Activated naive CD4-positive, alpha-beta T cell treated with anti-CD3 and anti-CD28 coated beads, Interleukin-2, amount 50 U/mL, for 72 hours (primary cell): ENCODE measurements at regions not wholly inside any gene's neighbourhood (a gene's known extent, or its start where the extent isn't known, plus 50 kb on each side); places are given as distances from the start of the nearest gene placed in this dataset.
A peak's percentile ranks its signal among the peaks of the same experiment; 100 is the strongest.
"Not testable (repeated sequence)": the region's sequence is repeated elsewhere in the genome, so short reads cannot be mapped to it uniquely, and the experiment has no call there.

Source experiments
- ATAC-seq, 2 donors: fragments of 150-1000 bp; cut with Tn5 transposase; 2 replicates each; pipeline ENCODE4 v1.10.0; 2021; ENCODE audit warnings: mild to moderate bottlenecking in 2 of 2, moderate library complexity in 2 of 2
- DNase-seq, 2 donors: peaks; one replicate each; pipeline ENCODE4 v3.0.0; 2021 to 2022; ENCODE audit warnings: low spot score in 2 of 2
- H3K27ac Mint-ChIP-seq, 2 donors: one replicate each; pipeline ENCODE4 v1.8.0; 2022; ENCODE audit warnings: mild to moderate bottlenecking in 2 of 2, mixed read lengths in 2 of 2
- H3K36me3 Mint-ChIP-seq, 2 donors: one replicate each; pipeline ENCODE4 v1.8.0; 2022; ENCODE audit warnings: mixed read lengths in 2 of 2
- H3K9me3 Mint-ChIP-seq, 2 donors: one replicate each; pipeline ENCODE4 v1.8.0; 2022; ENCODE audit warnings: mixed read lengths in 2 of 2

- Mint-ChIP-seq H3K9me3 (no peaks in the 10 kb centered on the region), H3K36me3 (no peaks in the 10 kb centered on the region), H3K27ac (no peak overlapping the region)
- no peak for ATAC-seq
- DNase-seq = no peak
Observed at GRCh38 chr9:6113312-6113711, 97.9 kb upstream of the RANBP6 start.

- no peaks in the 10 kb centered on the region for H3K9me3 Mint-ChIP-seq
- H3K36me3 Mint-ChIP-seq = no peaks in the 10 kb centered on the region
- DNase-seq = no peak
- ATAC-seq = no peak
- H3K27ac Mint-ChIP-seq = no peak overlapping the region
Observed at GRCh38 chr9:6109986-6110385, 94.6 kb upstream of the RANBP6 start.

GRCh38 chr9:6109571-6109970 is 94.1 kb upstream of the RANBP6 start:
- Mint-ChIP-seq H3K27ac (no peak overlapping the region), H3K9me3 (no peaks in the 10 kb centered on the region), H3K36me3 (no peaks in the 10 kb centered on the region)
- ATAC-seq = no peak
- DNase-seq = no peak

- Mint-ChIP-seq H3K36me3 (no peaks in the 10 kb centered on the region), H3K27ac (peak overlapping the region; percentile 48 to 63), H3K9me3 (peaks cover 0 to 4% of the 10 kb centered on the region in 2 donors)
- no peak for DNase-seq
- peak in 1 of 2 donors; percentile 43 for ATAC-seq
Observed at GRCh38 chr9:6106711-6107339, 91.4 kb upstream of the RANBP6 start.

- peaks cover 0 to 4% of the 10 kb centered on the region in 2 donors for H3K9me3 Mint-ChIP-seq
- ATAC-seq = no peak
- no peak overlapping the region for H3K27ac Mint-ChIP-seq
- DNase-seq = no peak
- no peaks in the 10 kb centered on the region for H3K36me3 Mint-ChIP-seq
Observed at GRCh38 chr9:6105738-6106137, 90.3 kb upstream of the RANBP6 start.

GRCh38 chr9:6104406-6104805 is 89.0 kb upstream of the RANBP6 start:
- H3K9me3 Mint-ChIP-seq, H3K36me3 Mint-ChIP-seq, ATAC-seq: not testable (repeated sequence)

GRCh38 chr9:6103911-6104310 is 88.5 kb upstream of the RANBP6 start:
- H3K27ac Mint-ChIP-seq, H3K36me3 Mint-ChIP-seq, H3K9me3 Mint-ChIP-seq, DNase-seq, ATAC-seq: not testable (repeated sequence)

More at GRCh38 chr9:6104406-6104805, 89.0 kb upstream of the RANBP6 start:
- not testable (repeated sequence) for DNase-seq, H3K27ac Mint-ChIP-seq

- ATAC-seq = peak; percentile 36 to 46
- not testable (repeated sequence) for H3K9me3 Mint-ChIP-seq, H3K36me3 Mint-ChIP-seq, H3K27ac Mint-ChIP-seq, DNase-seq
Observed at GRCh38 chr9:6102336-6102987, 87.0 kb upstream of the RANBP6 start.

GRCh38 chr9:6101725-6102124 is 86.3 kb upstream of the RANBP6 start:
- not testable (repeated sequence) for H3K36me3 Mint-ChIP-seq, H3K9me3 Mint-ChIP-seq, DNase-seq

GRCh38 chr9:6099346-6099745 is 83.9 kb upstream of the RANBP6 start:
- not testable (repeated sequence) for H3K27ac Mint-ChIP-seq, H3K36me3 Mint-ChIP-seq, H3K9me3 Mint-ChIP-seq, ATAC-seq, DNase-seq

More at GRCh38 chr9:6101725-6102124, 86.3 kb upstream of the RANBP6 start:
- not testable (repeated sequence) for ATAC-seq, H3K27ac Mint-ChIP-seq

- peaks cover 0 to 4% of the 10 kb centered on the region in 2 donors for H3K9me3 Mint-ChIP-seq
- no peak for ATAC-seq
- no peak overlapping the region for H3K27ac Mint-ChIP-seq
- no peak for DNase-seq
- no peaks in the 10 kb centered on the region for H3K36me3 Mint-ChIP-seq
Observed at GRCh38 chr9:6098431-6098830, 83.0 kb upstream of the RANBP6 start.

GRCh38 chr9:6096821-6097220 is 81.4 kb upstream of the RANBP6 start:
- no peak for DNase-seq
- Mint-ChIP-seq H3K36me3 (no peaks in the 10 kb centered on the region), H3K9me3 (no peaks in the 10 kb centered on the region), H3K27ac (no peak overlapping the region)
- peak; percentile 77 to 86 for ATAC-seq

- DNase-seq (no peak), ATAC-seq (no peak)
- no peak overlapping the region for H3K27ac Mint-ChIP-seq
- H3K36me3 Mint-ChIP-seq = no peaks in the 10 kb centered on the region
- H3K9me3 Mint-ChIP-seq = no peaks in the 10 kb centered on the region
Observed at GRCh38 chr9:6090277-6091210, 75.1 kb upstream of the RANBP6 start.

GRCh38 chr9:6089300-6089699 is 73.9 kb upstream of the RANBP6 start:
- DNase-seq (no peak), ATAC-seq (no peak)
- no peak overlapping the region for H3K27ac Mint-ChIP-seq
- H3K9me3 Mint-ChIP-seq = no peaks in the 10 kb centered on the region
- H3K36me3 Mint-ChIP-seq = no peaks in the 10 kb centered on the region

GRCh38 chr9:6086006-6086655 is 70.7 kb upstream of the RANBP6 start:
- no peaks in the 10 kb centered on the region for H3K36me3 Mint-ChIP-seq
- no peak for ATAC-seq
- no peaks in the 10 kb centered on the region for H3K9me3 Mint-ChIP-seq
- no peak overlapping the region for H3K27ac Mint-ChIP-seq
- DNase-seq = no peak

- ATAC-seq = peak; percentile 87 to 89
- H3K27ac Mint-ChIP-seq = peak overlapping the region; percentile 80 to 96
- no peaks in the 10 kb centered on the region for H3K36me3 Mint-ChIP-seq
- H3K9me3 Mint-ChIP-seq = peaks cover 4 to 10% of the 10 kb centered on the region in 2 donors
- DNase-seq = peak; percentile 47 to 59
Observed at GRCh38 chr9:6080154-6080716, 64.8 kb upstream of the RANBP6 start.
